OCI-LY3 (cell line): ENCODE measurements at regions not wholly inside any gene's neighbourhood (a gene's known extent, or its start where the extent isn't known, plus 50 kb on each side); places are given as distances from the start of the nearest gene placed in this dataset.

ENCODE experiments used
- H2AFZ ChIP-seq: fragments of 200-600, 300-600 bp; shearing (Covaris generic); 2 replicates; pipeline ENCODE4 v1.6.0; 2014; ENCODE audit warnings: antibody characterized with exemption, low read depth, low read length
- H3K27ac ChIP-seq: fragments of 200-600, 300-600 bp; sonication (generic); 2 replicates; pipeline ENCODE4 v1.5.1; 2014; ENCODE audit warnings: mild to moderate bottlenecking, low read length, moderate library complexity, mixed read lengths
- H3K27me3 ChIP-seq: fragments of 200-600, 300-600 bp; sonication (generic); 2 replicates; pipeline ENCODE4 v1.6.1; 2014; ENCODE audit warnings: low read depth, low read length, mixed read lengths
- H3K36me3 ChIP-seq: fragments of 200-600, 300-600 bp; sonication (generic); replicated peaks from 2 replicates; pipeline ENCODE3; 2014; ENCODE audit warnings: low read depth, low read length, mixed read lengths
- H3K4me1 ChIP-seq: fragments of 300-600, 200-600 bp; sonication (generic); 2 replicates; pipeline ENCODE4 v1.6.1; 2014; ENCODE audit warnings: low read length, mixed read lengths
- H3K4me2 ChIP-seq: fragments of 200-600, 300-600 bp; sonication (generic); 2 replicates; pipeline ENCODE4 v1.6.1; 2014; ENCODE audit warnings: low read length, mixed read lengths
- H3K4me3 ChIP-seq: fragments of 300-600, 200-600 bp; sonication (generic); 2 replicates; pipeline ENCODE4 v1.5.1; 2014; ENCODE audit warnings: antibody characterized with exemption, mild to moderate bottlenecking, low read length, moderate library complexity
- H3K79me2 ChIP-seq: fragments of 300-600, 200-600 bp; shearing (Covaris generic); 2 replicates; pipeline ENCODE4 v1.6.1; 2014; ENCODE audit warnings: mild to moderate bottlenecking, low read length, mixed read lengths
- H3K9ac ChIP-seq: fragments of 300-600, 200-600 bp; shearing (Covaris generic); 2 replicates; pipeline ENCODE4 v1.6.0; 2014; ENCODE audit warnings: mild to moderate bottlenecking, low read length, moderate library complexity
- H3K9me3 ChIP-seq: fragments of 200-600, 300-600 bp; shearing (Covaris generic); 2 replicates; pipeline ENCODE4 v1.6.1; 2014; ENCODE audit warnings: low read length, mixed read lengths; ENCODE audit not compliant: insufficient read depth
- H4K20me1 ChIP-seq: fragments of 200-600, 300-600 bp; sonication (generic); 2 replicates; pipeline ENCODE4 v1.6.1; 2016; ENCODE audit warnings: low read length, mixed read lengths; ENCODE audit not compliant: insufficient read depth
- EZH2phosphoT487 ChIP-seq: fragments of 200-600 bp; shearing (Covaris generic); IDR thresholded peaks from 2 replicates; pipeline ENCODE4 v1.6.1; 2018; ENCODE audit warnings: antibody characterized with exemption, mixed run types, low read depth
- TF ChIP-seq, protein P1 (sequence below): fragments of 200-600, 300-600 bp; sonication (generic); IDR thresholded peaks from 2 replicates; pipeline ENCODE4 v1.5.1; 2014; ENCODE audit warnings: antibody characterized with exemption, low read length, low read depth

DNA sequence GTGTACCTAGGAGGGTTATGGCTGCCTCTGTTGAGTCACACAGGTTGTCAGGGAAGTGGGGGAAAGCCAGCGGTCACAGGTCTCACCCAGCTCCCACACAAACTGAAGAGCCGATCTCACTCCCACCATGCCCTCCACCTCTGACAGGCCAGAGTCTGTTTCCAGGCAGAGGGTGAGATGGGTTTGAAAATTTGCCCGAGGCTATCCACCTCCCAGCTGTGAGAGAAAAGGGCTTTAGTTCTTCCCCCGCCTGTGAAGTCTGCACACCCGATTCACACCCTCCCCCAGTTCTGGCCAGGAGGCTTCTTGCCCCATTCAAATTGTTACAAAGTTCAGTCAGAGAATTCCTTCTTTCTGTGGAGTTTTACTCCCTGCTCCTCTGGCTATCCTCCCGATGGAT is 446.9 kb downstream of the EDEM1 start:
- TF ChIP-seq, protein P1, sequence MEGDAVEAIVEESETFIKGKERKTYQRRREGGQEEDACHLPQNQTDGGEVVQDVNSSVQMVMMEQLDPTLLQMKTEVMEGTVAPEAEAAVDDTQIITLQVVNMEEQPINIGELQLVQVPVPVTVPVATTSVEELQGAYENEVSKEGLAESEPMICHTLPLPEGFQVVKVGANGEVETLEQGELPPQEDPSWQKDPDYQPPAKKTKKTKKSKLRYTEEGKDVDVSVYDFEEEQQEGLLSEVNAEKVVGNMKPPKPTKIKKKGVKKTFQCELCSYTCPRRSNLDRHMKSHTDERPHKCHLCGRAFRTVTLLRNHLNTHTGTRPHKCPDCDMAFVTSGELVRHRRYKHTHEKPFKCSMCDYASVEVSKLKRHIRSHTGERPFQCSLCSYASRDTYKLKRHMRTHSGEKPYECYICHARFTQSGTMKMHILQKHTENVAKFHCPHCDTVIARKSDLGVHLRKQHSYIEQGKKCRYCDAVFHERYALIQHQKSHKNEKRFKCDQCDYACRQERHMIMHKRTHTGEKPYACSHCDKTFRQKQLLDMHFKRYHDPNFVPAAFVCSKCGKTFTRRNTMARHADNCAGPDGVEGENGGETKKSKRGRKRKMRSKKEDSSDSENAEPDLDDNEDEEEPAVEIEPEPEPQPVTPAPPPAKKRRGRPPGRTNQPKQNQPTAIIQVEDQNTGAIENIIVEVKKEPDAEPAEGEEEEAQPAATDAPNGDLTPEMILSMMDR, result no peak
- TF ChIP-seq EZH2phosphoT487, result no peak
- Histone ChIP-seq H4K20me1 (no peaks in the 10 kb centered on the region), H3K36me3 (no peaks in the 10 kb centered on the region), H3K4me2 (no peak overlapping the region), H3K4me3 (no peak overlapping the region), H3K4me1 (peaks cover 13% of the 10 kb centered on the region), H3K27ac (no peak overlapping the region), H3K79me2 (no peaks in the 10 kb centered on the region), H3K9ac (no peak overlapping the region), H2AFZ (no peak overlapping the region), H3K27me3 (no peaks in the 10 kb centered on the region), H3K9me3 (peaks cover 11% of the 10 kb centered on the region; the same call in 1 of the 2 replicates)

DNA sequence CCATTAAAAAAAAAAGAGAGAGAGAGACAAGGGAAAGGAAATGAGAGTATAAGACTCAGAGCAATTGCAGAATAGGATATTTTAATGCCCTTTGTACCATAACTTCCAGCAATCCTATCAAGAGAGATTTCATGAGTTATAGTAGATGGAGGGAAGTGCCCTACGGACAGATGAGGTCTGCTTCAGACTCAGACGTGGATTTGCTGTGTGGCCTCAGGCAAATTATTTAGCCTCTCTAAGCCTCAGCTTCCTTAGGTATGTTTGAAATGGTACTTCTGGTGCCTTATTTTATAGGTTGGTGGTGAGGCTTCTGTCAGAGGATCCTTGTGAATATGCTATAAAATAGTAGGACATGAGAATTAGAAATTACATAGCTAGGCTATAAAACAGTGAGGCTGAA is 448.2 kb downstream of the EDEM1 start:
- peaks cover 12% of the 10 kb centered on the region; the same call in 1 of the 2 replicates for H3K9me3 ChIP-seq
- H2AFZ ChIP-seq, result no peak overlapping the region
- H3K36me3 ChIP-seq, result no peaks in the 10 kb centered on the region
- no peaks in the 10 kb centered on the region for H3K79me2 ChIP-seq
- H3K27me3 ChIP-seq, result no peaks in the 10 kb centered on the region
- H4K20me1 ChIP-seq, result no peaks in the 10 kb centered on the region
- H3K27ac ChIP-seq, result no peak overlapping the region
- no peak overlapping the region for H3K4me3 ChIP-seq
- H3K4me1 ChIP-seq, result peaks cover 13% of the 10 kb centered on the region
- TF ChIP-seq, protein P1, result no peak
- no peak for TF ChIP-seq EZH2phosphoT487
- H3K9ac ChIP-seq, result no peak overlapping the region
- no peak overlapping the region for H3K4me2 ChIP-seq

DNA sequence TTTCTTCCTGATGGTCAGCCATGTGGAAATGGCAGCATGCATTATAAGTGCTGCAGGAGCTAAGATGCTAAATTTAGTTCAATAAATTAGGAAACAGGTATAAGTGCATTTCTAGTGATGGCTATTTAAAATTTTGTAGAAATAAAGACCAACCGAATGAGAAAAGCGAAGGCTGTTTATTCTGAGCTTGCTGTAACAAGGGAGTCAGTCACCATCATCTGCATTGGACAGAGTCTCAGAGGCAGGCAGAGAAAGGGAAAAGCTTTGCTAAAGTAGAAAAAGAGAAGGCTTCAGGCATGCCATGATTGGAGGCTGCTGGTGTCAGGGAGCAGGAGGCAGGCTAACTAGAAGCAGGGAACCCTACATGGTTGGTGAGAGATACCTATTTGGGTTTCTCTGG is 451.0 kb downstream of the EDEM1 start:
- no peak overlapping the region for H3K4me3 ChIP-seq
- no peak overlapping the region for H2AFZ ChIP-seq
- peaks cover 13% of the 10 kb centered on the region for H3K4me1 ChIP-seq
- no peaks in the 10 kb centered on the region for H3K27me3 ChIP-seq
- TF ChIP-seq, protein P1, result no peak
- TF ChIP-seq EZH2phosphoT487, result no peak
- no peaks in the 10 kb centered on the region for H4K20me1 ChIP-seq
- H3K4me2 ChIP-seq, result no peak overlapping the region
- H3K79me2 ChIP-seq, result no peaks in the 10 kb centered on the region
- H3K27ac ChIP-seq, result no peak overlapping the region
- H3K9me3 ChIP-seq, result peaks cover 14% of the 10 kb centered on the region; the same call in 1 of the 2 replicates
- peaks cover 4% of the 10 kb centered on the region for H3K36me3 ChIP-seq
- H3K9ac ChIP-seq, result no peak overlapping the region

DNA sequence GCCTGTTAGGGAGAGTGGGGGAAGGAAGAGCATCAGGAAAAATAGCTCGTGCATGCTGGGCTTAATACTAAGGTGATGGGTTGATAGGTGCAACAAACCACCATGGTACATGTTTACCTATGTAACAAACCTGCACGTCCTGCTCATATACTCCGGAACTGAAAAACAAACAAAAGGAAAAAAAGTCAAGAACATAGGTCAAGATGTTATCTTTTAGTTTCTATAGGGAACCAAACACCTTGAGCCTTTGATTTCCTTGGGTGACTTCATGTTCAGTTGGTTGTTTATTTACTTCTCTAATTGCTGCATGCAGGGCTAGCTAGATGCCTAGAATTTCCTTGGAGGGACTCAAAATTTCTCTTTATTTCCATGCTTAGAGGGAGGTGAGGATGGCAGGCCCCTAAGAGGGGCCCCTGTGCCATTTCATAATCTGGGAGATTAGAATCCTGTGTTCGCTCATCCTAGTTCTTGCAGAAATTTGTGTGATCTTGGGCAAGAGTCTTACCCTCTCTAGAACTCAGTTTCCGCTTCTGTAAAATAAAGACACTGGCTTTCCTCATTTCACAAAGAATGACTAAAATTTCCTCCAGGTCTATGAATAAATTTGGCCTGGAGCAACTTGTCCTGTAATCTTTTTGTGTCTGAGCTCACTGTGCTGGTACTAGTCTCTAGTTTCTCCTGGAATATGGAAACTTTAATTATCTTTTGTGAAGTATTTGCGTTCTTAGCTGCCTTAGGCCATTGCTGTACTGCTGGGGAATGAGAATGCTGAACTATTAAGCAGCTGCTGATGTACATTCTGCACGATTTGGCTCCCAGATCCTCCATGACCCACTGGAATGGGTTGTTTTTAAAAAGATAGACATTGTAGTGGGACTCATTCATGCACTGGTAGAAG is 457.5 kb downstream of the EDEM1 start:
- Histone ChIP-seq H3K27ac (no peak overlapping the region), H3K4me1 (no peaks in the 10 kb centered on the region)
- TF ChIP-seq, protein P1, result no peak
- no peak for TF ChIP-seq EZH2phosphoT487

More for the DNA sequence above, 457.5 kb downstream of the EDEM1 start:
- Histone ChIP-seq H3K79me2 (no peaks in the 10 kb centered on the region), H3K4me3 (no peak overlapping the region), H3K27me3 (no peaks in the 10 kb centered on the region), H3K9me3 (peaks cover 3% of the 10 kb centered on the region; the same call in 1 of the 2 replicates), H2AFZ (no peak overlapping the region), H3K9ac (no peak overlapping the region), H3K36me3 (peaks cover 4% of the 10 kb centered on the region), H4K20me1 (no peaks in the 10 kb centered on the region), H3K4me2 (no peak overlapping the region)
